ENCODE measurements at regions not wholly inside any gene's neighbourhood (a gene's known extent, or its start where the extent isn't known, plus 50 kb on each side); places are given as distances from the start of the nearest gene placed in this dataset.
A peak's percentile ranks its signal among the peaks of the same experiment; 100 is the strongest.

DNA sequence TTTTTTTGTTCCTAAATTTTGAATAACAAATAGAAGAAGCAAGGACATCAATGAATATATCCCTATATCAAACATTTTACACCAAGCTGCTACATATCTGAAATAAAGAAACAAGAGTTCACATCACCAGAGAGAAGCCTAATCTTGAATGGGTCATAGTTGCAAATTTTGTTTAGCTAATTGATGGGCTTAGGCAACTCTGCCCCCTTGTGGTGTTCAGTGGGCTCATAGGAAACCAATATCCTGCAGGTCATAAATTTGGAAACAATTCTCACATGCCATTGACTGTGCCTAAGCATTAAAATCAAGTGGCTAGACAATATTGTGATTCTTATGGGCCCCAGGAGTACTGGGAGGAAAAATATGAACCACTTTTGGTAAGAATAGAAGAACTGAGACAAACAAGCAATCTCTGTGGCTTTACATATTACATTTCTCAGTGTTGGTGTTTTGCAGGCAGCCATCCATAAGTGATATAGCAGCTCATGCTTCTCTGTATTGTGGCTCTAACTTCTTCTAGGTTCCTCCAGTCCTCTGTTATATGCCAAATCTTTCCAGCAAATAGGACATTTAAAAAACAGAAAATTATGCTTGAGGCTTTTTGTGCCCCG, 1262.8 kb upstream of the PRMT6 start:
- H3K9me3 ChIP-seq, result no peaks in the 10 kb centered on the region
- no peaks in the 10 kb centered on the region for H3K36me3 ChIP-seq (ENCODE audit: control insufficient read depth, insufficient read depth, low read length)
- Mint-ChIP-seq H3K4me3 (ENCODE audit: unreplicated experiment) (no peak overlapping the region), H3K27ac (ENCODE audit: unreplicated experiment) (no peak overlapping the region), H3K27me3 (ENCODE audit: insufficient read depth, unreplicated experiment) (no peaks in the 10 kb centered on the region), H3K36me3 (ENCODE audit: insufficient read depth, unreplicated experiment) (no peaks in the 10 kb centered on the region), H3K4me1 (ENCODE audit: low read depth, unreplicated experiment) (no peaks in the 10 kb centered on the region), H3K9me3 (ENCODE audit: unreplicated experiment) (no peaks in the 10 kb centered on the region)
- DNase-seq, result peak; percentile 32 to 36
- ChIA-PET CTCF (interaction anchor here (1.0 kb wide), 1 partner anchor 656 kb away, joined by 3 read pairs; no protein-coding TSS in a partner anchor), POLR2A (no interaction called here)
- H3K27me3 ChIP-seq (replicated peaks; ENCODE audit: control insufficient read depth, insufficient read depth, low read length), result no peaks in the 10 kb centered on the region
- no peak overlapping the region for H3K4me3 ChIP-seq (ENCODE audit: low read depth, low read length)
- intact Hi-C loops (cut with micrococcal nuclease; ENCODE audit: unreplicated experiment), result loop anchor here (2.0 kb wide), 2 partner anchors 1013 to 1145 kb away; no protein-coding TSS in a partner anchor
- BruUV-seq (replicated peaks), result no TSS peak
- TF ChIP-seq, protein P1, sequence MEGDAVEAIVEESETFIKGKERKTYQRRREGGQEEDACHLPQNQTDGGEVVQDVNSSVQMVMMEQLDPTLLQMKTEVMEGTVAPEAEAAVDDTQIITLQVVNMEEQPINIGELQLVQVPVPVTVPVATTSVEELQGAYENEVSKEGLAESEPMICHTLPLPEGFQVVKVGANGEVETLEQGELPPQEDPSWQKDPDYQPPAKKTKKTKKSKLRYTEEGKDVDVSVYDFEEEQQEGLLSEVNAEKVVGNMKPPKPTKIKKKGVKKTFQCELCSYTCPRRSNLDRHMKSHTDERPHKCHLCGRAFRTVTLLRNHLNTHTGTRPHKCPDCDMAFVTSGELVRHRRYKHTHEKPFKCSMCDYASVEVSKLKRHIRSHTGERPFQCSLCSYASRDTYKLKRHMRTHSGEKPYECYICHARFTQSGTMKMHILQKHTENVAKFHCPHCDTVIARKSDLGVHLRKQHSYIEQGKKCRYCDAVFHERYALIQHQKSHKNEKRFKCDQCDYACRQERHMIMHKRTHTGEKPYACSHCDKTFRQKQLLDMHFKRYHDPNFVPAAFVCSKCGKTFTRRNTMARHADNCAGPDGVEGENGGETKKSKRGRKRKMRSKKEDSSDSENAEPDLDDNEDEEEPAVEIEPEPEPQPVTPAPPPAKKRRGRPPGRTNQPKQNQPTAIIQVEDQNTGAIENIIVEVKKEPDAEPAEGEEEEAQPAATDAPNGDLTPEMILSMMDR (IDR thresholded peaks at IDR 0.05; ENCODE audit: insufficient read depth in 1 of 2, low read depth in 1 of 2, low read length in 1 of 2, severe bottlenecking in 1 of 2, unreplicated experiment in 1 of 2), result peak; percentile 48 to 57
- H3K4me1 ChIP-seq, result no peaks in the 10 kb centered on the region

DNA sequence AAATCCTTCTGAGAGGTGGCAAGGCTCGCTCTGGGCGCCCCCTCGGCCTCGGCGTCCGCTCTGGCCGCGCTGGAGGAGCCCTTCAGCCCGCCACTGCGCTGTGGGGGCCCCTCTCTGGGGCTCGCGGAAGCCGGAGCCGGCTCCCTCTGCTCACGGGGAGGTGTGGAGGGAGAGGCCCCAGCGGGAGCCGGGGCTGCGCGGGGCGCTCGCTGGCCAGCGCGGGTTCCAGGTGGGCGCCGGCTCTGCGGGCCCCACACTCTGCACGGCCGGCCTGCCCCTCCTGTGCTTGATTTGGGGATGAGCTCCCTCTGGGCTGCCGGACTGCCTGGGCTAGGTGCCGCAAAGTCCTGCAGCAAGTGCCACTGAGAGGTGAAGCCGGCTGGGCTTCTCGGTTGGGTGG, 1260.7 kb upstream of the PRMT6 start:
- CTCF ChIA-PET, result no interaction called here
- no peak overlapping the region for H3K4me3 Mint-ChIP-seq (ENCODE audit: unreplicated experiment)
- BruUV-seq (replicated peaks), result no TSS peak

DNA sequence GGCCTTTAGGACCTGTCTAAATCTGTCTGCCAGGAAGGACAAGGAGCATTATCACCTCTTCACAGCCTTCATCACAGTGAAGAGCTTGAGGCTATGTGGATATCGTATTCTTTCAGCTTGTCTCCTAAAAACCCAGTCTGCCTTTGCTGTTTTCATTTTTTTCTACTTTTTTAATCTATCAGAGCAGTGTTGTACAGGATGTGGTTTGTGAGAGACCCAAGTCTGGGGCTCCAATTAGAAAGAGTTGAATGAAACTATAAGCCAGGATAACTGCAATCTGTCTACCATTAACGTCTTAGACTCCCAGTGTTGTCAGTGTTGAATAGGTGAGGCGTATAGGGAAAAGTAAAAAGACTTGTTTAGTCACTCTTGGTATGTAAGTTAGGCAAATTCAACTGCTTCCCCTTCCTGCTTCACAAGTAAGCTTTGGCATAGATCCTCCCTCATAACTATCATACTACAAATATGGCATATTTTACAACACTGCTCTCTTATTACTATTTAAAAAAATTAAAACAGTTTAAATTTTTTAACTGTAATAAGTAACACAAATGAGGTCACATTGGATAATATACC, 1225.8 kb upstream of the PRMT6 start:
- no peak for DNase-seq
- ChIA-PET POLR2A (no interaction called here), CTCF (no interaction called here)
- no TSS peak for BruUV-seq (replicated peaks)
- Mint-ChIP-seq H3K9me3 (ENCODE audit: unreplicated experiment) (no peaks in the 10 kb centered on the region), H3K36me3 (ENCODE audit: insufficient read depth, unreplicated experiment) (no peaks in the 10 kb centered on the region), H3K27ac (ENCODE audit: unreplicated experiment) (no peak overlapping the region), H3K4me3 (ENCODE audit: unreplicated experiment) (no peak overlapping the region), H3K27me3 (ENCODE audit: insufficient read depth, unreplicated experiment) (no peaks in the 10 kb centered on the region), H3K4me1 (ENCODE audit: low read depth, unreplicated experiment) (no peaks in the 10 kb centered on the region)
- Histone ChIP-seq H3K4me1 (no peaks in the 10 kb centered on the region), H3K9me3 (no peaks in the 10 kb centered on the region), H3K4me3 (ENCODE audit: low read depth, low read length) (no peak overlapping the region), H3K27me3 (replicated peaks; ENCODE audit: control insufficient read depth, insufficient read depth, low read length) (no peaks in the 10 kb centered on the region), H3K36me3 (ENCODE audit: control insufficient read depth, insufficient read depth, low read length) (no peaks in the 10 kb centered on the region)
- intact Hi-C loops (cut with micrococcal nuclease; ENCODE audit: unreplicated experiment), result no loop called here
- TF ChIP-seq, protein P1 (IDR thresholded peaks at IDR 0.05; ENCODE audit: insufficient read depth in 1 of 2, low read depth in 1 of 2, low read length in 1 of 2, severe bottlenecking in 1 of 2, unreplicated experiment in 1 of 2), result no peak

More for the DNA sequence above, 1260.7 kb upstream of the PRMT6 start:
- intact Hi-C loops (cut with micrococcal nuclease; ENCODE audit: unreplicated experiment), result no loop called here
- no peaks in the 10 kb centered on the region for H3K9me3 Mint-ChIP-seq (ENCODE audit: unreplicated experiment)
- no peaks in the 10 kb centered on the region for H3K4me1 Mint-ChIP-seq (ENCODE audit: low read depth, unreplicated experiment)
- H3K27ac Mint-ChIP-seq (ENCODE audit: unreplicated experiment), result no peak overlapping the region
- no peaks in the 10 kb centered on the region for H3K36me3 Mint-ChIP-seq (ENCODE audit: insufficient read depth, unreplicated experiment)
- no peak overlapping the region for H3K4me3 ChIP-seq (ENCODE audit: low read depth, low read length)
- H3K9me3 ChIP-seq, result no peaks in the 10 kb centered on the region
- TF ChIP-seq, protein P1 (IDR thresholded peaks at IDR 0.05; ENCODE audit: insufficient read depth in 1 of 2, low read depth in 1 of 2, low read length in 1 of 2, severe bottlenecking in 1 of 2, unreplicated experiment in 1 of 2), result no peak
- POLR2A ChIA-PET, result no interaction called here
- H3K4me1 ChIP-seq, result no peaks in the 10 kb centered on the region
- no peaks in the 10 kb centered on the region for H3K36me3 ChIP-seq (ENCODE audit: control insufficient read depth, insufficient read depth, low read length)
- no peak for DNase-seq
- no peaks in the 10 kb centered on the region for H3K27me3 ChIP-seq (replicated peaks; ENCODE audit: control insufficient read depth, insufficient read depth, low read length)
- H3K27me3 Mint-ChIP-seq (ENCODE audit: insufficient read depth, unreplicated experiment), result no peaks in the 10 kb centered on the region
